OCI-LY1 (cell line): ENCODE measurements at regions not wholly inside any gene's neighbourhood (a gene's known extent, or its start where the extent isn't known, plus 50 kb on each side); places are given as distances from the start of the nearest gene placed in this dataset.

Source experiments
- EZH2 ChIP-seq: fragments of 200-600 bp; sonication (generic), shearing (Covaris generic); IDR thresholded peaks from 2 replicates; pipeline ENCODE4 v1.8.0; 2017; ENCODE audit warnings: borderline replicate concordance, mixed run types, mild to moderate bottlenecking, antibody characterized with exemption, low read length, moderate library complexity, mixed read lengths
- TF ChIP-seq, protein P1 (sequence below): fragments of 200-600 bp; sonication (generic), shearing (Covaris generic); IDR thresholded peaks from 2 replicates; pipeline ENCODE4 v1.5.1; 2017; ENCODE audit warnings: mild to moderate bottlenecking, antibody characterized with exemption, low read length, moderate library complexity, mixed read lengths

- TF ChIP-seq, protein P1, sequence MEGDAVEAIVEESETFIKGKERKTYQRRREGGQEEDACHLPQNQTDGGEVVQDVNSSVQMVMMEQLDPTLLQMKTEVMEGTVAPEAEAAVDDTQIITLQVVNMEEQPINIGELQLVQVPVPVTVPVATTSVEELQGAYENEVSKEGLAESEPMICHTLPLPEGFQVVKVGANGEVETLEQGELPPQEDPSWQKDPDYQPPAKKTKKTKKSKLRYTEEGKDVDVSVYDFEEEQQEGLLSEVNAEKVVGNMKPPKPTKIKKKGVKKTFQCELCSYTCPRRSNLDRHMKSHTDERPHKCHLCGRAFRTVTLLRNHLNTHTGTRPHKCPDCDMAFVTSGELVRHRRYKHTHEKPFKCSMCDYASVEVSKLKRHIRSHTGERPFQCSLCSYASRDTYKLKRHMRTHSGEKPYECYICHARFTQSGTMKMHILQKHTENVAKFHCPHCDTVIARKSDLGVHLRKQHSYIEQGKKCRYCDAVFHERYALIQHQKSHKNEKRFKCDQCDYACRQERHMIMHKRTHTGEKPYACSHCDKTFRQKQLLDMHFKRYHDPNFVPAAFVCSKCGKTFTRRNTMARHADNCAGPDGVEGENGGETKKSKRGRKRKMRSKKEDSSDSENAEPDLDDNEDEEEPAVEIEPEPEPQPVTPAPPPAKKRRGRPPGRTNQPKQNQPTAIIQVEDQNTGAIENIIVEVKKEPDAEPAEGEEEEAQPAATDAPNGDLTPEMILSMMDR, result no peak
- no peak for TF ChIP-seq EZH2
Observed at GRCh38 chr1:4586611-4587160, 67.7 kb upstream of the AJAP1 start.
